HepG2 (cell line): ENCODE measurements at regions not wholly inside any gene's neighbourhood (a gene's known extent, or its start where the extent isn't known, plus 50 kb on each side); places are given as distances from the start of the nearest gene placed in this dataset.

Source experiments
- ATAC-seq: fragments of 200-7000 bp; cut with Tn5 transposase; 3 replicates; pipeline ENCODE4 v1.9.1; 2020; ENCODE audit warnings: mild to moderate bottlenecking, moderate library complexity
- BruUV-seq: library from RNA; stranded (reverse); fragments of 400-500 nt; replicated peaks from 2 replicates; lab custom pipeline; 2021; lab: Mats Ljungman, UMichigan
- CTCF ChIA-PET: fragments of 300-600 bp; formaldehyde crosslinking; extraction: SDS; loops from one replicate; lab custom pipeline; 2021; ENCODE audit warnings: low total read pairs, inconsistent platforms, low intra/inter-chr PET ratio; lab: Yijun Ruan, JAX
- POLR2A ChIA-PET: fragments of 350-600 bp; sonication (Branson Sonifier 250); formaldehyde crosslinking; loops from one replicate; lab custom pipeline; 2020; ENCODE audit warnings: antibody characterized with exemption, inconsistent platforms; lab: Yijun Ruan, JAX
- DNase-seq: peaks from one replicate; pipeline ENCODE4 v3.0.0-alpha.2; 2015; ENCODE audit warnings: low spot score
- FAIRE-seq: peaks from 3 replicates; lab custom pipeline; 2011; peaks lifted over from hg19 to GRCh38; lab: Jason Lieb, UNC
- H2AFZ ChIP-seq: one replicate; pipeline ENCODE4 v1.6.1; 2011; ENCODE audit warnings: low read length, inconsistent platforms
- H3K27ac ChIP-seq: fragments of 300-600 bp; 3 replicates; pipeline ENCODE4 v1.8.0; 2011; ENCODE audit warnings: mixed run types, mild to moderate bottlenecking, mixed read lengths, low read length, inconsistent platforms; ENCODE audit not compliant: insufficient read depth; ENCODE audit errors: extremely low read length
- H3K27me3 ChIP-seq, 2 experiments: fragments of 200-600 bp in 1 of 2; 2 replicates in 1 of 2; 3 replicates in 1 of 2; pipeline versions ENCODE4 v1.6.0 to v1.8.0; 2011; ENCODE audit warnings: low read length in 2 of 2, mild to moderate bottlenecking in 2 of 2, moderate library complexity in 2 of 2, inconsistent platforms in 1 of 2; ENCODE audit not compliant: insufficient read depth in 2 of 2, control insufficient read depth in 1 of 2
- H3K36me3 ChIP-seq, 2 experiments: fragments of 200-600 bp in 1 of 2; replicated peaks in 1 of 2; 2 replicates in 1 of 2; 3 replicates in 1 of 2; pipeline versions ENCODE4 v1.5.1 to v1.8.0; 2011; ENCODE audit warnings: low read length in 2 of 2, inconsistent platforms in 1 of 2; ENCODE audit not compliant: insufficient read depth in 2 of 2, control insufficient read depth in 1 of 2
- H3K4me1 ChIP-seq: 2 replicates; pipeline ENCODE4 v1.5.1; 2012; ENCODE audit warnings: low read length, inconsistent platforms; ENCODE audit not compliant: insufficient read depth
- H3K4me2 ChIP-seq: 2 replicates; pipeline ENCODE4 v1.6.0; 2011; ENCODE audit warnings: low read depth, low read length, inconsistent platforms
- H3K4me3 ChIP-seq, 3 experiments: fragments of 200-600 bp in 1 of 3; sonication (generic), shearing (Covaris generic) in 1 of 3; replicated peaks in 1 of 3; 2 replicates each; pipeline ENCODE4 v1.5.1; 2011 to 2016; ENCODE audit warnings: low read length in 3 of 3, inconsistent platforms in 2 of 3, low read depth in 2 of 3, mild to moderate bottlenecking in 2 of 3, control low read depth in 1 of 3, mixed read lengths in 1 of 3; ENCODE audit not compliant: insufficient read depth in 1 of 3
- H3K79me2 ChIP-seq: one replicate; pipeline ENCODE4 v1.6.1; 2011; ENCODE audit warnings: low read length, inconsistent platforms; ENCODE audit not compliant: insufficient read depth
- H3K9ac ChIP-seq: 2 replicates; pipeline ENCODE4 v1.6.0; 2011; ENCODE audit warnings: mild to moderate bottlenecking, low read depth, low read length, inconsistent platforms; ENCODE audit not compliant: insufficient read depth
- H3K9me3 ChIP-seq: 2 replicates; pipeline ENCODE4 v1.5.1; 2012; ENCODE audit warnings: mild to moderate bottlenecking, low read length
- H4K20me1 ChIP-seq: 2 replicates; pipeline ENCODE4 v1.6.0; 2011; ENCODE audit warnings: inconsistent platforms, mild to moderate bottlenecking, low read length, moderate library complexity; ENCODE audit not compliant: insufficient read depth
- CC2D1A ChIP-seq: sonication (generic); formaldehyde crosslinking; IDR thresholded peaks from 2 replicates; pipeline ENCODE4 v1.8.1; 2023; ENCODE audit warnings: mild to moderate bottlenecking, missing genetic modification reagents
- ESRRA ChIP-seq: sonication (generic); formaldehyde crosslinking; IDR thresholded peaks from 2 replicates; pipeline ENCODE4 v1.5.1; 2020; ENCODE audit warnings: mild to moderate bottlenecking, low read depth, missing genetic modification reagents
- GABPB1 ChIP-seq: IDR thresholded peaks from 2 replicates; pipeline ENCODE4 v1.6.1; 2016; ENCODE audit warnings: mild to moderate bottlenecking, missing genetic modification reagents, moderate library complexity, missing compliant biosample characterization
- RBFOX2 ChIP-seq: fragments of 200-400 bp; formaldehyde crosslinking; IDR thresholded peaks from 2 replicates; pipeline ENCODE4 v1.6.1; 2017; ENCODE audit warnings: low read depth, mild to moderate bottlenecking, low read length
- ZBTB38 ChIP-seq: sonication (generic); formaldehyde crosslinking; IDR thresholded peaks from 2 replicates; pipeline ENCODE4 v1.5.1; 2020; ENCODE audit warnings: mild to moderate bottlenecking, missing genetic modification reagents
- ZBTB49 ChIP-seq: sonication (generic); formaldehyde crosslinking; IDR thresholded peaks from 2 replicates; pipeline ENCODE4 v1.4.0; 2020; ENCODE audit warnings: missing genetic modification reagents, borderline replicate concordance
- ZBTB7A ChIP-seq: sonication (generic); formaldehyde crosslinking; IDR thresholded peaks from 2 replicates; pipeline ENCODE4 v1.8.0; 2022; ENCODE audit warnings: mild to moderate bottlenecking, missing genetic modification reagents
- ZFP62 ChIP-seq: sonication (generic); formaldehyde crosslinking; IDR thresholded peaks from 2 replicates; pipeline ENCODE4 v1.4.0; 2020; ENCODE audit warnings: missing genetic modification reagents
- WGBS: methylation state at CpG from one replicate; pipeline ENCODE4 v1.1.6; 2017; ENCODE audit warnings: low lambda C conversion rate; 5-methylcytosine and 5-hydroxymethylcytosine counted together
- in situ Hi-C: cut with HindIII; loops from 2 replicates; pipeline ENCODE4 v1.10.0; 2017; ENCODE audit warnings: low pct_unique_long_range_greater_than_20kb; ENCODE audit not compliant: extremely low pct_ligation_motif_present
- intact Hi-C: fragments of 100-400 bp; cut with micrococcal nuclease; formaldehyde crosslinking; loops from one replicate; pipeline ENCODE4 v1.10.0; 2022; ENCODE audit not compliant: unreplicated experiment
- TF ChIP-seq, protein P1 (sequence below): sonication (generic); formaldehyde crosslinking; IDR thresholded peaks from 2 replicates; pipeline ENCODE4 v1.4.0; 2020; ENCODE audit warnings: missing genetic modification reagents, borderline replicate concordance

GRCh38 chr4:162265802-162266201 is 102.0 kb upstream of the FSTL5 start:
- 0% methylated on average over 1 of the region's 1 CpG for WGBS
- no peaks in the 10 kb centered on the region for H3K79me2 ChIP-seq
- no peak overlapping the region for H3K27ac ChIP-seq
- no peaks in the 10 kb centered on the region for H3K27me3 ChIP-seq
- ChIA-PET POLR2A (no interaction called here), CTCF (no interaction called here)
- H3K9ac ChIP-seq: no peak overlapping the region
- no peak for DNase-seq
- H3K4me2 ChIP-seq: no peak overlapping the region
- H4K20me1 ChIP-seq: no peaks in the 10 kb centered on the region
- TF ChIP-seq RBFOX2 (no peak), ZBTB38 (CRISPR knock-in tag) (no peak), CC2D1A (CRISPR knock-in tag) (no peak), ZBTB49 (CRISPR knock-in tag) (no peak), ZBTB7A (no peak), GABPB1 (CRISPR knock-in tag) (no peak), ZFP62 (CRISPR knock-in tag) (no peak), ESRRA (no peak)
- TF ChIP-seq, protein P1, sequence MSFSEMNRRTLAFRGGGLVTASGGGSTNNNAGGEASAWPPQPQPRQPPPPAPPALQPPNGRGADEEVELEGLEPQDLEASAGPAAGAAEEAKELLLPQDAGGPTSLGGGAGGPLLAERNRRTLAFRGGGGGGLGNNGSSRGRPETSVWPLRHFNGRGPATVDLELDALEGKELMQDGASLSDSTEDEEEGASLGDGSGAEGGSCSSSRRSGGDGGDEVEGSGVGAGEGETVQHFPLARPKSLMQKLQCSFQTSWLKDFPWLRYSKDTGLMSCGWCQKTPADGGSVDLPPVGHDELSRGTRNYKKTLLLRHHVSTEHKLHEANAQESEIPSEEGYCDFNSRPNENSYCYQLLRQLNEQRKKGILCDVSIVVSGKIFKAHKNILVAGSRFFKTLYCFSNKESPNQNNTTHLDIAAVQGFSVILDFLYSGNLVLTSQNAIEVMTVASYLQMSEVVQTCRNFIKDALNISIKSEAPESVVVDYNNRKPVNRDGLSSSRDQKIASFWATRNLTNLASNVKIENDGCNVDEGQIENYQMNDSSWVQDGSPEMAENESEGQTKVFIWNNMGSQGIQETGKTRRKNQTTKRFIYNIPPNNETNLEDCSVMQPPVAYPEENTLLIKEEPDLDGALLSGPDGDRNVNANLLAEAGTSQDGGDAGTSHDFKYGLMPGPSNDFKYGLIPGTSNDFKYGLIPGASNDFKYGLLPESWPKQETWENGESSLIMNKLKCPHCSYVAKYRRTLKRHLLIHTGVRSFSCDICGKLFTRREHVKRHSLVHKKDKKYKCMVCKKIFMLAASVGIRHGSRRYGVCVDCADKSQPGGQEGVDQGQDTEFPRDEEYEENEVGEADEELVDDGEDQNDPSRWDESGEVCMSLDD (CRISPR knock-in tag): no peak
- no peak for ATAC-seq
- intact Hi-C loops (no loop called here), in situ Hi-C loops (no loop called here)
- no TSS peak for BruUV-seq
- no peaks in the 10 kb centered on the region for H3K36me3 ChIP-seq
- H3K4me3 ChIP-seq: no peak overlapping the region
- no peaks in the 10 kb centered on the region for H3K4me1 ChIP-seq
- peaks cover 8% of the 10 kb centered on the region; the same call in 1 of the 2 replicates for H3K9me3 ChIP-seq
- FAIRE-seq: no peak
- no peak overlapping the region for H2AFZ ChIP-seq
